GM21367 (cell line): ENCODE measurements at regions not wholly inside any gene's neighbourhood (a gene's known extent, or its start where the extent isn't known, plus 50 kb on each side); places are given as distances from the start of the nearest gene placed in this dataset.

Source experiments
- ATAC-seq: cut with Tn5 transposase; IDR thresholded peaks from one replicate; pipeline ENCODE4 v1.9.1; 2021; ENCODE audit not compliant: unreplicated experiment

GRCh38 chr3:72411843-72412242, 436.4 kb downstream of the SHQ1 start:
- no peak for ATAC-seq

GRCh38 chr3:72411126-72411525, 437.1 kb downstream of the SHQ1 start:
- ATAC-seq: no peak

- ATAC-seq: no peak
These were observed 439.1 kb downstream of the SHQ1 start for GRCh38 chr3:72408983-72409779.

GRCh38 chr3:72407766-72408165, 440.5 kb downstream of the SHQ1 start:
- ATAC-seq: no peak

GRCh38 chr3:72405943-72406566, 442.2 kb downstream of the SHQ1 start:
- no peak for ATAC-seq

- no peak for ATAC-seq
These were observed 447.2 kb downstream of the SHQ1 start for GRCh38 chr3:72401005-72401545.

- no peak for ATAC-seq
These were observed 449.5 kb downstream of the SHQ1 start for GRCh38 chr3:72398781-72399180.

GRCh38 chr3:72397586-72397985, 450.7 kb downstream of the SHQ1 start:
- no peak for ATAC-seq

- ATAC-seq: no peak
These were observed 451.3 kb downstream of the SHQ1 start for GRCh38 chr3:72396899-72397298.

- no peak for ATAC-seq
These were observed 452.4 kb downstream of the SHQ1 start for GRCh38 chr3:72395776-72396311.

- ATAC-seq: no peak
These were observed 454.8 kb downstream of the SHQ1 start for GRCh38 chr3:72393455-72393854.

- ATAC-seq: no peak
These were observed 456.6 kb downstream of the SHQ1 start for GRCh38 chr3:72391659-72392058.

GRCh38 chr3:72390841-72391240, 457.4 kb downstream of the SHQ1 start:
- no peak for ATAC-seq

GRCh38 chr3:72388644-72389043, 459.6 kb downstream of the SHQ1 start:
- no peak for ATAC-seq

- no peak for ATAC-seq
These were observed 460.1 kb downstream of the SHQ1 start for GRCh38 chr3:72388117-72388516.

GRCh38 chr3:72386327-72387000, 461.8 kb downstream of the SHQ1 start:
- no peak for ATAC-seq

- no peak for ATAC-seq
These were observed 463.1 kb downstream of the SHQ1 start for GRCh38 chr3:72385167-72385566.

- no peak for ATAC-seq
These were observed 463.6 kb downstream of the SHQ1 start for GRCh38 chr3:72384602-72385001.

- ATAC-seq: no peak
These were observed 464.4 kb downstream of the SHQ1 start for GRCh38 chr3:72383883-72384282.

GRCh38 chr3:72383230-72383629, 465.0 kb downstream of the SHQ1 start:
- no peak for ATAC-seq

GRCh38 chr3:72382460-72382859, 465.8 kb downstream of the SHQ1 start:
- no peak for ATAC-seq

- no peak for ATAC-seq
These were observed 466.7 kb downstream of the SHQ1 start for GRCh38 chr3:72381584-72381983.
